LNCAP (cell line): ENCODE measurements at regions not wholly inside any gene's neighbourhood (a gene's known extent, or its start where the extent isn't known, plus 50 kb on each side); places are given as distances from the start of the nearest gene placed in this dataset.

Source experiments
- CTCF ChIP-seq: fragments of 450-650 bp; IDR thresholded peaks from 2 replicates; pipeline ENCODE4 v1.5.1; 2017; ENCODE audit warnings: mild to moderate bottlenecking

GRCh38 chr1:22256213-22256512 is 113.3 kb upstream of the WNT4 start:
- no peak for TF ChIP-seq CTCF

GRCh38 chr1:22257290-22258275 is 114.7 kb upstream of the WNT4 start:
- no peak for TF ChIP-seq CTCF

GRCh38 chr1:22258698-22259097 is 115.8 kb upstream of the WNT4 start:
- TF ChIP-seq CTCF, result no peak

- no peak for TF ChIP-seq CTCF
Measured at GRCh38 chr1:22259551-22260282, 116.8 kb upstream of the WNT4 start.

- TF ChIP-seq CTCF, result no peak
Measured at GRCh38 chr1:22260860-22261432, 118.0 kb upstream of the WNT4 start.

GRCh38 chr1:22261580-22261979 is 118.7 kb upstream of the WNT4 start:
- no peak for TF ChIP-seq CTCF

- TF ChIP-seq CTCF, result no peak
Measured at GRCh38 chr1:22262583-22262982, 119.7 kb upstream of the WNT4 start.
